ENCODE measurements at regions not wholly inside any gene's neighbourhood (a gene's known extent, or its start where the extent isn't known, plus 50 kb on each side); places are given as distances from the start of the nearest gene placed in this dataset.

- no peak overlapping the region for H3K27ac ChIP-seq (ENCODE audit: low read depth)
- no peaks in the 10 kb centered on the region for H3K27me3 Mint-ChIP-seq (ENCODE audit: insufficient read depth, low read depth, poor library complexity)
- no peaks in the 10 kb centered on the region for H3K36me3 ChIP-seq (ENCODE audit: insufficient read depth)
- no peaks in the 10 kb centered on the region for H4K20me1 ChIP-seq (replicated peaks; ENCODE audit: insufficient read depth)
- ATAC-seq (no peak), DNase-seq (ENCODE audit: low spot score) (no peak)
- no peaks in the 10 kb centered on the region for H3K9me2 ChIP-seq (ENCODE audit: insufficient read depth)
- H3K4me2 ChIP-seq, result no peak overlapping the region
- H2AFZ ChIP-seq, result no peak overlapping the region
- peaks cover 10% of the 10 kb centered on the region for H3K4me1 ChIP-seq (ENCODE audit: insufficient read depth)
- no peak overlapping the region for H3K4me3 Mint-ChIP-seq
- no peaks in the 10 kb centered on the region for H3F3A ChIP-seq (replicated peaks; ENCODE audit: low read depth)
- H3K27me3 ChIP-seq (ENCODE audit: insufficient read depth), result no peaks in the 10 kb centered on the region
- TF ChIP-seq JUNB (IDR thresholded peaks at IDR 0.05; ENCODE audit: unreplicated experiment) (no peak), CREB1 (CRISPR knock-in tag; IDR thresholded peaks at IDR 0.05; ENCODE audit: low read depth) (no peak), CTCF (conservative IDR thresholded peaks at IDR 0.05; ENCODE audit: low read depth in 2 of 2) (no peak), ZNF114 (CRISPR knock-in tag; IDR thresholded peaks at IDR 0.05) (no peak), ZNF331 (CRISPR knock-in tag; IDR thresholded peaks at IDR 0.05; ENCODE audit: low read depth) (no peak), NANOG (IDR thresholded peaks at IDR 0.05; ENCODE audit: borderline replicate concordance) (no peak), STAT1 (IDR thresholded peaks at IDR 0.05; ENCODE audit: unreplicated experiment) (no peak), REST (IDR thresholded peaks at IDR 0.05; ENCODE audit: unreplicated experiment) (no peak), EZH2phosphoT487 (IDR thresholded peaks at IDR 0.05; ENCODE audit: unreplicated experiment) (no peak), POLR2AphosphoS5 (IDR thresholded peaks at IDR 0.05; ENCODE audit: low read depth) (no peak), EZH2 (IDR thresholded peaks at IDR 0.05; ENCODE audit: low read depth, unreplicated experiment) (no peak)
- TF ChIP-seq, protein P1, sequence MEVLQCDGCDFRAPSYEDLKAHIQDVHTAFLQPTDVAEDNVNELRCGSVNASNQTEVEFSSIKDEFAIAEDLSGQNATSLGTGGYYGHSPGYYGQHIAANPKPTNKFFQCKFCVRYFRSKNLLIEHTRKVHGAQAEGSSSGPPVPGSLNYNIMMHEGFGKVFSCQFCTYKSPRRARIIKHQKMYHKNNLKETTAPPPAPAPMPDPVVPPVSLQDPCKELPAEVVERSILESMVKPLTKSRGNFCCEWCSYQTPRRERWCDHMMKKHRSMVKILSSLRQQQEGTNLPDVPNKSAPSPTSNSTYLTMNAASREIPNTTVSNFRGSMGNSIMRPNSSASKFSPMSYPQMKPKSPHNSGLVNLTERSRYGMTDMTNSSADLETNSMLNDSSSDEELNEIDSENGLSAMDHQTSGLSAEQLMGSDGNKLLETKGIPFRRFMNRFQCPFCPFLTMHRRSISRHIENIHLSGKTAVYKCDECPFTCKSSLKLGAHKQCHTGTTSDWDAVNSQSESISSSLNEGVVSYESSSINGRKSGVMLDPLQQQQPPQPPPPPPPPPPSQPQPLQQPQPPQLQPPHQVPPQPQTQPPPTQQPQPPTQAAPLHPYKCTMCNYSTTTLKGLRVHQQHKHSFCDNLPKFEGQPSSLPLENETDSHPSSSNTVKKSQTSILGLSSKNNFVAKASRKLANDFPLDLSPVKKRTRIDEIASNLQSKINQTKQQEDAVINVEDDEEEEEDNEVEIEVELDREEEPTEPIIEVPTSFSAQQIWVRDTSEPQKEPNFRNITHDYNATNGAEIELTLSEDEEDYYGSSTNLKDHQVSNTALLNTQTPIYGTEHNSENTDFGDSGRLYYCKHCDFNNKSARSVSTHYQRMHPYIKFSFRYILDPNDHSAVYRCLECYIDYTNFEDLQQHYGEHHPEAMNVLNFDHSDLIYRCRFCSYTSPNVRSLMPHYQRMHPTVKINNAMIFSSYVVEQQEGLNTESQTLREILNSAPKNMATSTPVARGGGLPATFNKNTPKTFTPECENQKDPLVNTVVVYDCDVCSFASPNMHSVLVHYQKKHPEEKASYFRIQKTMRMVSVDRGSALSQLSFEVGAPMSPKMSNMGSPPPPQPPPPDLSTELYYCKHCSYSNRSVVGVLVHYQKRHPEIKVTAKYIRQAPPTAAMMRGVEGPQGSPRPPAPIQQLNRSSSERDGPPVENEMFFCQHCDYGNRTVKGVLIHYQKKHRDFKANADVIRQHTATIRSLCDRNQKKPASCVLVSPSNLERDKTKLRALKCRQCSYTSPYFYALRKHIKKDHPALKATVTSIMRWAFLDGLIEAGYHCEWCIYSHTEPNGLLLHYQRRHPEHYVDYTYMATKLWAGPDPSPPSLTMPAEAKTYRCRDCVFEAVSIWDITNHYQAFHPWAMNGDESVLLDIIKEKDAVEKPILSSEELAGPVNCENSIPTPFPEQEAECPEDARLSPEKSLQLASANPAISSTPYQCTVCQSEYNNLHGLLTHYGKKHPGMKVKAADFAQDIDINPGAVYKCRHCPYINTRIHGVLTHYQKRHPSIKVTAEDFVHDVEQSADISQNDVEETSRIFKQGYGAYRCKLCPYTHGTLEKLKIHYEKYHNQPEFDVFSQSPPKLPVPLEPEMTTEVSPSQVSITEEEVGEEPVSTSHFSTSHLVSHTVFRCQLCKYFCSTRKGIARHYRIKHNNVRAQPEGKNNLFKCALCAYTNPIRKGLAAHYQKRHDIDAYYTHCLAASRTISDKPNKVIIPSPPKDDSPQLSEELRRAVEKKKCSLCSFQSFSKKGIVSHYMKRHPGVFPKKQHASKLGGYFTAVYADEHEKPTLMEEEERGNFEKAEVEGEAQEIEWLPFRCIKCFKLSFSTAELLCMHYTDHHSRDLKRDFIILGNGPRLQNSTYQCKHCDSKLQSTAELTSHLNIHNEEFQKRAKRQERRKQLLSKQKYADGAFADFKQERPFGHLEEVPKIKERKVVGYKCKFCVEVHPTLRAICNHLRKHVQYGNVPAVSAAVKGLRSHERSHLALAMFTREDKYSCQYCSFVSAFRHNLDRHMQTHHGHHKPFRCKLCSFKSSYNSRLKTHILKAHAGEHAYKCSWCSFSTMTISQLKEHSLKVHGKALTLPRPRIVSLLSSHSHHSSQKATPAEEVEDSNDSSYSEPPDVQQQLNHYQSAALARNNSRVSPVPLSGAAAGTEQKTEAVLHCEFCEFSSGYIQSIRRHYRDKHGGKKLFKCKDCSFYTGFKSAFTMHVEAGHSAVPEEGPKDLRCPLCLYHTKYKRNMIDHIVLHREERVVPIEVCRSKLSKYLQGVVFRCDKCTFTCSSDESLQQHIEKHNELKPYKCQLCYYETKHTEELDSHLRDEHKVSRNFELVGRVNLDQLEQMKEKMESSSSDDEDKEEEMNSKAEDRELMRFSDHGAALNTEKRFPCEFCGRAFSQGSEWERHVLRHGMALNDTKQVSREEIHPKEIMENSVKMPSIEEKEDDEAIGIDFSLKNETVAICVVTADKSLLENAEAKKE (CRISPR knock-in tag; IDR thresholded peaks at IDR 0.05), result no peak
- TF ChIP-seq, protein P2, sequence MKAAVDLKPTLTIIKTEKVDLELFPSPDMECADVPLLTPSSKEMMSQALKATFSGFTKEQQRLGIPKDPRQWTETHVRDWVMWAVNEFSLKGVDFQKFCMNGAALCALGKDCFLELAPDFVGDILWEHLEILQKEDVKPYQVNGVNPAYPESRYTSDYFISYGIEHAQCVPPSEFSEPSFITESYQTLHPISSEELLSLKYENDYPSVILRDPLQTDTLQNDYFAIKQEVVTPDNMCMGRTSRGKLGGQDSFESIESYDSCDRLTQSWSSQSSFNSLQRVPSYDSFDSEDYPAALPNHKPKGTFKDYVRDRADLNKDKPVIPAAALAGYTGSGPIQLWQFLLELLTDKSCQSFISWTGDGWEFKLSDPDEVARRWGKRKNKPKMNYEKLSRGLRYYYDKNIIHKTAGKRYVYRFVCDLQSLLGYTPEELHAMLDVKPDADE (IDR thresholded peaks at IDR 0.05), result no peak
- no peaks in the 10 kb centered on the region for H3K79me2 ChIP-seq (replicated peaks; ENCODE audit: insufficient read depth)
- peaks cover 21% of the 10 kb centered on the region for H3K4me1 Mint-ChIP-seq
- H3K36me3 Mint-ChIP-seq (ENCODE audit: low read depth), result no peaks in the 10 kb centered on the region
- H3K27ac Mint-ChIP-seq, result no peak overlapping the region
- no peak overlapping the region for H3K4me3 ChIP-seq
- no peaks in the 10 kb centered on the region for H3K9me3 Mint-ChIP-seq
Observed at GRCh38 chr5:38093855-38094254, 164.5 kb upstream of the EGFLAM start.
